ENCODE measurements at regions not wholly inside any gene's neighbourhood (a gene's known extent, or its start where the extent isn't known, plus 50 kb on each side); places are given as distances from the start of the nearest gene placed in this dataset.

DNA sequence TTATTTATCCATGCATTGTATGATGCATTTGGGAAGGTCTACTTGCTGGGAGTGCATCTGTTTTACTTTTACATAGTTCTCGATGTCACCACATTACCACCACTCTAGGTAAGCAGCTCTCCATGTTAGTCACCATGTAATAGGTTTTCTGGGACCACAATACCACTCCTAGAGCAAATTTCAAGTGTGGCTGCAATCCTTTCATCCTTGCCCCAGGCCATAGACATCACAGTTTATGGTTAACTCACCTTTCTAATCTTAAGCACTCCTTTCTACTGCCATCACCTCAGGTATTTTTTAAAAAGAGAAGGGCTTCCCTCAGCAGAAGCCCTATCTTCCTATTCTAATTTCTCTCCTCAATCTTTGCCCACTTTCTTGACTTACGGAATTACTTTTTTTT, 354.1 kb downstream of the PLK2 start:
- DNase-seq (ENCODE audit: insufficient read length, low spot score) (no peak), FAIRE-seq (no peak)
- TF ChIP-seq POLR2AphosphoS5 (IDR thresholded peaks at IDR 0.05; ENCODE audit: low read depth, low read length) (no peak), SPI1 (IDR thresholded peaks at IDR 0.05; ENCODE audit: low read depth, low read length) (no peak), TAF1 (IDR thresholded peaks at IDR 0.05; ENCODE audit: low read depth, low read length) (no peak), POLR2A (IDR thresholded peaks at IDR 0.05; ENCODE audit: low read depth, low read length) (no peak), PAX5 (IDR thresholded peaks at IDR 0.05; ENCODE audit: insufficient read depth, low read length, severe bottlenecking) (no peak)

DNA sequence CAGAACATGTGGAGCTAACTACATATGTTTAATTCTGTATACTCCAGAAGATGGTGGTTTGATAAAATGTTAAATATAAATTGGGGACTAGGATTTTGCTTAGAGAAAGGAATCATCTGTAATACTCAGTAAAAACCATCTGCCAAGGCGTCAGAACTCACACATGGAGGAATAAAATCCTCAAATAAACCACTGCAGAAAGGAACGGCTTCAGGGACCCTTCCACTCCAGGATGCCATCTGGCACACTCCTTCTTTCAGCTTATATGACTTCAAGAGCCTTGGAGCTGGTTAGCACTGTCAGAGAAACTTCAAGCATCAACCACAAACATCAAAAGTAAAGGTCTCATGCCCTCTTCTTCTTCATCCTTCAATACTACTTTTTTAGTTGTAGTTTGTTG, 360.6 kb downstream of the PLK2 start:
- no peak for FAIRE-seq
- no peak for DNase-seq (ENCODE audit: insufficient read length, low spot score)
- TF ChIP-seq SPI1 (IDR thresholded peaks at IDR 0.05; ENCODE audit: low read depth, low read length) (no peak), TAF1 (IDR thresholded peaks at IDR 0.05; ENCODE audit: low read depth, low read length) (no peak), PAX5 (IDR thresholded peaks at IDR 0.05; ENCODE audit: insufficient read depth, low read length, severe bottlenecking) (no peak), POLR2AphosphoS5 (IDR thresholded peaks at IDR 0.05; ENCODE audit: low read depth, low read length) (no peak), POLR2A (IDR thresholded peaks at IDR 0.05; ENCODE audit: low read depth, low read length) (no peak), POU2F2 (IDR thresholded peaks at IDR 0.05; ENCODE audit: low read depth, low read length) (no peak)

DNA sequence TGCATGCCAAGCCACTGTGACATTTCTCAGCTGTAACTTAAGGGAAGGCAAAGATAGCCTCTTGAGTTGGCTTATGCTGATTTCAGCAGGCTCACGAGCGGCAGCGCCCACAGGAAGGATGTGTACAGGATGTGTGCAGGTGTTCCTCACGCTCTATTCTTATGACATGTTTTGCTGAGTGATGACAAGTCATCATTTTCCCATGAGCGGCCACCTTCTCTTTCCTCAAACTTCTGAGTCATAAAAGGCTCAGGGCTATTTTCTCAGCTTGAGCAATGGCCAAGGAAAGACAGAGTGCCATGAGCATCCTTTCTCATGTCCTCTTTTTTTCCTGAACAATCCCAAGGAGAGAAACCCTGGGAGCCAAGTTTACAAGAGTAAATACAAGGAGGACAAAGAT, 365.9 kb downstream of the PLK2 start:
- FAIRE-seq (no peak), DNase-seq (ENCODE audit: insufficient read length, low spot score) (no peak)
- no peak for TF ChIP-seq POU2F2 (IDR thresholded peaks at IDR 0.05; ENCODE audit: low read depth, low read length)
- TF ChIP-seq TAF1 (IDR thresholded peaks at IDR 0.05; ENCODE audit: low read depth, low read length): no peak
- TF ChIP-seq SPI1 (IDR thresholded peaks at IDR 0.05; ENCODE audit: low read depth, low read length): no peak
- no peak for TF ChIP-seq PAX5 (IDR thresholded peaks at IDR 0.05; ENCODE audit: insufficient read depth, low read length, severe bottlenecking)
- no peak for TF ChIP-seq POLR2A (IDR thresholded peaks at IDR 0.05; ENCODE audit: low read depth, low read length)
- TF ChIP-seq POLR2AphosphoS5 (IDR thresholded peaks at IDR 0.05; ENCODE audit: low read depth, low read length): no peak

DNA sequence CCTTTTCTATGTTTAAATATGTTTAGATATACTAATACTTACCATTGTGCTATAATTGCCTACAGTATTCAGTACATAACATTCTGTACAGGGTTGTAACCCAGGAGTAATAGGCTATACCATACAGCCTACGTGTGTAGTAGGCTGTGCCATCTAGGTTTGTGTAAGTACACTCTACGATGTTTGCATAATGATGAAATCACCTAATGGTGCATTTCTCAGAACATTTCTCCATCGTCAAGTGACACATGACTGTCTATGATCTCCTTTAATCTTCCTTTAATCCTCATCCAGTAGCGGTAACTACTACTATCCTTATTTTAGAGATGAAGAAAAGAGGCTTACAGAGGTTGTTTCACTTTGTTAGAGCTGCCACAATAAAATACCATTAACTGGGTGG, 369.2 kb downstream of the PLK2 start:
- no peak for TF ChIP-seq POLR2A (IDR thresholded peaks at IDR 0.05; ENCODE audit: low read depth, low read length)
- no peak for TF ChIP-seq PAX5 (IDR thresholded peaks at IDR 0.05; ENCODE audit: insufficient read depth, low read length, severe bottlenecking)
- TF ChIP-seq TAF1 (IDR thresholded peaks at IDR 0.05; ENCODE audit: low read depth, low read length): no peak
- no peak for TF ChIP-seq SPI1 (IDR thresholded peaks at IDR 0.05; ENCODE audit: low read depth, low read length)
- TF ChIP-seq POU2F2 (IDR thresholded peaks at IDR 0.05; ENCODE audit: low read depth, low read length): no peak
- TF ChIP-seq POLR2AphosphoS5 (IDR thresholded peaks at IDR 0.05; ENCODE audit: low read depth, low read length): no peak
- no peak for DNase-seq (ENCODE audit: insufficient read length, low spot score)
- no peak for FAIRE-seq

DNA sequence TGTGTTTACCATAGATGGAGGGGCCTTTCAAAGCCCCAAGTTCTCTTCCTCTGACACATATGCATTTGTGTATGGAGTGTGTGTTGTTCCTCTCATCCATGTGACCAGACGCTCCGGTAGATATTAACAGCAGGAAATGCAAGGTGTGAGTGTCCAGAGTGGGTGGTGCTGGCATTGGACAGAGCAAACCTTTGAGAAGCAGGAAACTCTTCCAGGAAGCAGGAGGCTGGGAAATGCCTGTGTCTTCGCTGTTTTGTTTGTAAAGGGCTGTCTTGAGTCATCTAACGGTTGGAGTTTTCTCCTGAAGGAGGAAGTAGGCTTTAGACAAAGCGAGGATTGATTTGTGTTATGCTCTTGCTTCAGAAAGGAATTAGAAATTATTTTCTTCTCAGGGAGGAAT, 370.9 kb downstream of the PLK2 start:
- DNase-seq (ENCODE audit: insufficient read length, low spot score): no peak
- no peak for TF ChIP-seq TAF1 (IDR thresholded peaks at IDR 0.05; ENCODE audit: low read depth, low read length)
- no peak for TF ChIP-seq SPI1 (IDR thresholded peaks at IDR 0.05; ENCODE audit: low read depth, low read length)
- TF ChIP-seq POU2F2 (IDR thresholded peaks at IDR 0.05; ENCODE audit: low read depth, low read length): no peak
- no peak for TF ChIP-seq POLR2AphosphoS5 (IDR thresholded peaks at IDR 0.05; ENCODE audit: low read depth, low read length)
- no peak for TF ChIP-seq PAX5 (IDR thresholded peaks at IDR 0.05; ENCODE audit: insufficient read depth, low read length, severe bottlenecking)
- TF ChIP-seq POLR2A (IDR thresholded peaks at IDR 0.05; ENCODE audit: low read depth, low read length): no peak
- no peak for FAIRE-seq

DNA sequence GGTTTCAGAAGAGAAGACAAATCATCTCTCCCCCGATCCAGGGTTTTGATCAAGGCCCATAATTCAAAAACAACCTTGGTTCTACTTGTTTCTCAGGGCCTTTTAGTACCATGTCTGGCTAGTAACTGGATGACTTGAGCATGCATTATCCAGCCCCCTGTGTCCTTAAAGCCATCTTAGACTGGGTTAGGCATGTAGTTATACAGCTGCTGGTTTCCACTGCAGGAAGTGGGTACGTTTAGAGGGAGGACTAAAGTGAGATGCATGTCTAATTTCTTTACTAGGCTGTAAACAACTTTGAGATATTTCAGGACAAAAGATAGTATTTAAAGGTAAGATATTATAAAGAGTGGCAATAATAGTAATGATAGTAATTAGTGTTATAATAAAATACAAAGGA, 372.0 kb downstream of the PLK2 start:
- DNase-seq (ENCODE audit: insufficient read length, low spot score): no peak
- no peak for FAIRE-seq
- TF ChIP-seq POLR2AphosphoS5 (IDR thresholded peaks at IDR 0.05; ENCODE audit: low read depth, low read length) (no peak), TAF1 (IDR thresholded peaks at IDR 0.05; ENCODE audit: low read depth, low read length) (no peak), POLR2A (IDR thresholded peaks at IDR 0.05; ENCODE audit: low read depth, low read length) (no peak), PAX5 (IDR thresholded peaks at IDR 0.05; ENCODE audit: insufficient read depth, low read length, severe bottlenecking) (no peak)

DNA sequence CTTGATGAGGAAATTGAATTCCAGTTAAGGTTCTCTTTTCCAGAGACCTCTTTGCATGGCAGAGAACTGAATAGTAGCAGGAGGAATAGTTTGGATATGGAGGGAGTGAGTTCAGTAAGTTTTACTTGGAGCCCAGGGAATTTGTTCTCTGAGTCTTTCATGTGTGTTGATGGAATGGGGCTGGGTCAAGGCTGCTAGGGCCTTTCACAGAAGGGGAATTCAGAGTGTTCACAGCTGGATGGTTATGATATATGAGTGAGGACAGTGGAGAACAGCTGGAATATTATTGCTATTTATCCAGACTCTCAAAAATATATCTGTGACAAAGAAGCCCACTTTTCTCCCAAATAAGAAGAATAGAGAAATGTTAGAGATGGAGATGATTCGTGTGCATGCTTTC, 372.8 kb downstream of the PLK2 start:
- FAIRE-seq (no peak), DNase-seq (ENCODE audit: insufficient read length, low spot score) (no peak)
- TF ChIP-seq POU2F2 (IDR thresholded peaks at IDR 0.05; ENCODE audit: low read depth, low read length): no peak
- TF ChIP-seq POLR2A (IDR thresholded peaks at IDR 0.05; ENCODE audit: low read depth, low read length): no peak
- no peak for TF ChIP-seq TAF1 (IDR thresholded peaks at IDR 0.05; ENCODE audit: low read depth, low read length)

DNA sequence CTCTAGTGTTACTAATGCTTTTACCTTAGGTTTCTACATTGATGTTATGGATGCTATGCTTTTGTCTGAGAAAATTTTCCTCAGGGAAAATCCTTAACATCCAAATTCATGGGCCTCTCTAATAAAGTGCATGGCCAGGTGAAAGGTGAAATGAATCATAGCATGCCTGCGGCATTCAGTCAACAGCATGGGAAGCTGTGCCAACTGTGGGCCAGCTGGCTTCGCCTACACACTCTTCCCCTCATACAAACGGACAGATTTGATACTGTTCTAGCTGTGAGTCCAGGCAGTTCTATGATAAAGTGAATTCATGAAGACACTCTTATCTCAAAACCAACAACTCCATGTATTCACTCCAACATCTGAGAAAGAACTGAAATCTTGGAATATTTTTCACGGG, 374.1 kb downstream of the PLK2 start:
- DNase-seq (ENCODE audit: insufficient read length, low spot score): no peak

DNA sequence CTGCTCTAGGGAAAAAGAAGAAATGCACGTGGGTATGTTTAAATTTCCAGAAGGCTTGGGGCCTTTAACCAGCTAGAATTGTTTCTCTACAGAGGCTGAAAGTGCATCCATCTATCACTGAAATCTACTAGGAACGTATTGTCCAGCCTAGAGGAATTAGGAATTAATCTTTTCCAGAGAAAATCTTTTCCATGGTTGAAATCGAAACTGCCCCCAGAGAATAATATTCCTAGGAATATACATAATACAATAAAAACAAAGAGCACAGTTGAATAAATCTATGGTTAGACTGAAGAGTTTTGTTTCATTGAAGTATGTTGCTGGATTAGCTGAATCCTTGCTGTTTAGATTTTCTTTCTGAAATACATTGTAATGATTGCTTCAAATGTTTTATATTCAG, 378.5 kb downstream of the PLK2 start:
- DNase-seq (ENCODE audit: insufficient read length, low spot score) (no peak), FAIRE-seq (no peak)
- TF ChIP-seq PAX5 (IDR thresholded peaks at IDR 0.05; ENCODE audit: insufficient read depth, low read length, severe bottlenecking) (no peak), POLR2AphosphoS5 (IDR thresholded peaks at IDR 0.05; ENCODE audit: low read depth, low read length) (no peak), TAF1 (IDR thresholded peaks at IDR 0.05; ENCODE audit: low read depth, low read length) (no peak), POU2F2 (IDR thresholded peaks at IDR 0.05; ENCODE audit: low read depth, low read length) (no peak), SPI1 (IDR thresholded peaks at IDR 0.05; ENCODE audit: low read depth, low read length) (no peak), POLR2A (IDR thresholded peaks at IDR 0.05; ENCODE audit: low read depth, low read length) (no peak)

More for the DNA sequence above, 374.1 kb downstream of the PLK2 start:
- TF ChIP-seq POLR2AphosphoS5 (IDR thresholded peaks at IDR 0.05; ENCODE audit: low read depth, low read length): no peak
- no peak for TF ChIP-seq SPI1 (IDR thresholded peaks at IDR 0.05; ENCODE audit: low read depth, low read length)
- TF ChIP-seq POLR2A (IDR thresholded peaks at IDR 0.05; ENCODE audit: low read depth, low read length): no peak
- no peak for TF ChIP-seq POU2F2 (IDR thresholded peaks at IDR 0.05; ENCODE audit: low read depth, low read length)
- no peak for TF ChIP-seq PAX5 (IDR thresholded peaks at IDR 0.05; ENCODE audit: insufficient read depth, low read length, severe bottlenecking)
- no peak for TF ChIP-seq TAF1 (IDR thresholded peaks at IDR 0.05; ENCODE audit: low read depth, low read length)
- no peak for FAIRE-seq

DNA sequence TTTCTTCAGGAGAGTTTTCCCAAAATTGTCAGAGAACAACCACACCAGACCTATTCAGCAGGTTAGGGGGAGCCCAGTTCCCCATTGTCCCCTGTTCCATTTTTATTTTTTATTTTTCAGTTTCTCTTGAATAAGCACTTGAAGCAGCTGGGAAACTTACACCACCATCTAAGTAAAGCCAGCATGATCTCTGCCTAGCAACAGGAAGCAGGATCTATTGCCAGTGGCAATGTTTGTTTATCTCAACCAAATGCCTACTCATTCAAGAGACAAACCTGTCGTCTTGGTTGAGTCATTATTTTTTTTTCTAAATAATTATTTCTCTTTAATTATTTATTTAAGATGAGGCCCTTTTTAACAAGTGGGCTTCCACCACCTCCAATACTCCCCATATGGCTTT, 379.3 kb downstream of the PLK2 start:
- no peak for FAIRE-seq
- TF ChIP-seq TAF1 (IDR thresholded peaks at IDR 0.05; ENCODE audit: low read depth, low read length) (no peak), POU2F2 (IDR thresholded peaks at IDR 0.05; ENCODE audit: low read depth, low read length) (no peak), SPI1 (IDR thresholded peaks at IDR 0.05; ENCODE audit: low read depth, low read length) (no peak), PAX5 (IDR thresholded peaks at IDR 0.05; ENCODE audit: insufficient read depth, low read length, severe bottlenecking) (no peak), POLR2AphosphoS5 (IDR thresholded peaks at IDR 0.05; ENCODE audit: low read depth, low read length) (no peak), POLR2A (IDR thresholded peaks at IDR 0.05; ENCODE audit: low read depth, low read length) (no peak)
- DNase-seq (ENCODE audit: insufficient read length, low spot score): no peak
